ENCODE measurements at regions not wholly inside any gene's neighbourhood (a gene's known extent, or its start where the extent isn't known, plus 50 kb on each side); places are given as distances from the start of the nearest gene placed in this dataset.

GRCh38 chr2:74042606-74043005 is 57.9 kb downstream of the TET3 start:
- no peaks in the 10 kb centered on the region for H3F3A ChIP-seq (ENCODE audit: control insufficient read depth, insufficient read depth)
- H3K4me3 ChIP-seq (ENCODE audit: low read length) = no peak overlapping the region
- H3K9me2 ChIP-seq (replicated peaks; ENCODE audit: control insufficient read depth, low read length) = no peaks in the 10 kb centered on the region
- peaks cover 80% of the 10 kb centered on the region for H3K79me2 ChIP-seq (ENCODE audit: control insufficient read depth, low read length)
- H3K27ac ChIP-seq (ENCODE audit: low read depth, low read length) = no peak overlapping the region
- H3K4me1 ChIP-seq (ENCODE audit: control insufficient read depth, low read length) = peaks cover 9% of the 10 kb centered on the region
- H3K4me2 ChIP-seq (ENCODE audit: low read length) = no peak overlapping the region
- peaks cover 11% of the 10 kb centered on the region; the same call in 1 of the 2 replicates for H4K20me1 ChIP-seq (ENCODE audit: control insufficient read depth, insufficient read depth, low read depth, low read length)
- TF ChIP-seq, protein P1, sequence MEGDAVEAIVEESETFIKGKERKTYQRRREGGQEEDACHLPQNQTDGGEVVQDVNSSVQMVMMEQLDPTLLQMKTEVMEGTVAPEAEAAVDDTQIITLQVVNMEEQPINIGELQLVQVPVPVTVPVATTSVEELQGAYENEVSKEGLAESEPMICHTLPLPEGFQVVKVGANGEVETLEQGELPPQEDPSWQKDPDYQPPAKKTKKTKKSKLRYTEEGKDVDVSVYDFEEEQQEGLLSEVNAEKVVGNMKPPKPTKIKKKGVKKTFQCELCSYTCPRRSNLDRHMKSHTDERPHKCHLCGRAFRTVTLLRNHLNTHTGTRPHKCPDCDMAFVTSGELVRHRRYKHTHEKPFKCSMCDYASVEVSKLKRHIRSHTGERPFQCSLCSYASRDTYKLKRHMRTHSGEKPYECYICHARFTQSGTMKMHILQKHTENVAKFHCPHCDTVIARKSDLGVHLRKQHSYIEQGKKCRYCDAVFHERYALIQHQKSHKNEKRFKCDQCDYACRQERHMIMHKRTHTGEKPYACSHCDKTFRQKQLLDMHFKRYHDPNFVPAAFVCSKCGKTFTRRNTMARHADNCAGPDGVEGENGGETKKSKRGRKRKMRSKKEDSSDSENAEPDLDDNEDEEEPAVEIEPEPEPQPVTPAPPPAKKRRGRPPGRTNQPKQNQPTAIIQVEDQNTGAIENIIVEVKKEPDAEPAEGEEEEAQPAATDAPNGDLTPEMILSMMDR (IDR thresholded peaks at IDR 0.05; ENCODE audit: low read depth, low read length, poor library complexity, severe bottlenecking) = no peak
- TF ChIP-seq EZH2phosphoT487 (IDR thresholded peaks at IDR 0.05; ENCODE audit: borderline replicate concordance, low read length) = no peak
- no peaks in the 10 kb centered on the region for H3K27me3 ChIP-seq (ENCODE audit: control insufficient read depth, low read length)
- peaks cover 14% of the 10 kb centered on the region for H3K36me3 ChIP-seq (ENCODE audit: control insufficient read depth, low read length)
- no peaks in the 10 kb centered on the region for H3K9me3 ChIP-seq (ENCODE audit: control insufficient read depth, insufficient read depth, low read length)

DNA sequence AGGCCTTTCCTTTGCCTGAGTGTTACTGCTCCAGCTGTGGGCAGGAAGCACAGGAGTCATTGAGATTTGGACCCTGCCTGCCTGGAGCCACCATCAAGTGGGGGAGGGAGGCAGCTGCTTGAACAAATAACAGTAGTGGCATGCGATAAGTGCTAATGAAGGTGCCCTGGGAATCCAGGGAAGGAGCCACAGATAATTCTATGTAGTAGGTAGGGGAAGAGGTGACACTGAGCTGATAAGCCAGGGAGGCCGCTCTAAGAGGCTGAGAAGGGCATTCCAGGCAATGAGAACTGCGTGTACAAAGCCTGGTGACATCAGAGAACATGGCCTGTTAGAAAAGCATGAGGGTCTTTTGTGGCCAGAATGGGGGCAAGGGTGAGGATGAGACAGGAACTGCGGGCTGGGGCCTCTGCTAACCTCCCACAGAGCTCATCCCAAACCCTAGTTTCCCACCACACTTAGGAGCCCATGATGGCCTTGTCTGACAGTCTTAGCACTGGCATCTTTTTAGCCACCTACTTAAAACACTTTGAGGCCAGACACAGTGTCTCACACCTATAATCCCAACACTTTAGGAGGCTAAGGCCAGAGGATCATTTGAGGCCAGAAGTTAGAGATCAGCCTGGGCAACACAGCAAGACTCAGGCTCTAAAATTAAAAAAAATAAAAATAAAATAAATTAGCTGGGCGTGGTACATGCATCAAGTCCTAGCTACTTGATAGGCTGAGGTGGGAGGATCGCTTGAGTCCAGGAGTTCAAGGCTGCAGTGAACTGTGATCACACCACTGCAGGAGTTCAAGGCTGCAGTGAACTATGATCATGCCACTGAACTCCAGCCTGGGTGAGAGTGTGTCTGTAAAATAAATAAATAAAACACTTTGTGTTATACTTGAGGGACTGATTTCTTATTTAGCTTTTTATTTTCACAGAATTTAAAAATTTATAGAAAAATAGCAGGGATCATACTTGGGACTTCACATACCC is 58.9 kb downstream of the TET3 start:
- Histone ChIP-seq H3K9me2 (replicated peaks; ENCODE audit: control insufficient read depth, low read length) (no peaks in the 10 kb centered on the region), H3K4me1 (ENCODE audit: control insufficient read depth, low read length) (no peaks in the 10 kb centered on the region), H4K20me1 (ENCODE audit: control insufficient read depth, insufficient read depth, low read depth, low read length) (0 out of 2 replicates have a peak, but pooled peaks cover 5% of the 10 kb centered on the region), H3K27me3 (ENCODE audit: control insufficient read depth, low read length) (no peaks in the 10 kb centered on the region), H3F3A (ENCODE audit: control insufficient read depth, insufficient read depth) (no peaks in the 10 kb centered on the region), H3K79me2 (ENCODE audit: control insufficient read depth, low read length) (peaks cover 77% of the 10 kb centered on the region), H3K4me2 (ENCODE audit: low read length) (no peak overlapping the region), H3K27ac (ENCODE audit: low read depth, low read length) (no peak overlapping the region), H3K9me3 (ENCODE audit: control insufficient read depth, insufficient read depth, low read length) (no peaks in the 10 kb centered on the region), H3K4me3 (ENCODE audit: low read length) (no peak overlapping the region), H3K36me3 (ENCODE audit: control insufficient read depth, low read length) (peaks cover 24% of the 10 kb centered on the region)
- TF ChIP-seq, protein P1 (IDR thresholded peaks at IDR 0.05; ENCODE audit: low read depth, low read length, poor library complexity, severe bottlenecking) = no peak
- no peak for TF ChIP-seq EZH2phosphoT487 (IDR thresholded peaks at IDR 0.05; ENCODE audit: borderline replicate concordance, low read length)

GRCh38 chr2:74044999-74045398 is 60.3 kb downstream of the TET3 start:
- H3K79me2 ChIP-seq (ENCODE audit: control insufficient read depth, low read length) = peaks cover 68% of the 10 kb centered on the region
- H3F3A ChIP-seq (ENCODE audit: control insufficient read depth, insufficient read depth) = no peaks in the 10 kb centered on the region
- no peaks in the 10 kb centered on the region for H3K4me1 ChIP-seq (ENCODE audit: control insufficient read depth, low read length)
- H3K4me2 ChIP-seq (ENCODE audit: low read length) = no peak overlapping the region
- H3K9me2 ChIP-seq (replicated peaks; ENCODE audit: control insufficient read depth, low read length) = no peaks in the 10 kb centered on the region
- H3K27ac ChIP-seq (ENCODE audit: low read depth, low read length) = no peak overlapping the region
- H3K4me3 ChIP-seq (ENCODE audit: low read length) = no peak overlapping the region
- TF ChIP-seq, protein P1 (IDR thresholded peaks at IDR 0.05; ENCODE audit: low read depth, low read length, poor library complexity, severe bottlenecking) = no peak
- no peak for TF ChIP-seq EZH2phosphoT487 (IDR thresholded peaks at IDR 0.05; ENCODE audit: borderline replicate concordance, low read length)
- H3K36me3 ChIP-seq (ENCODE audit: control insufficient read depth, low read length) = peaks cover 34% of the 10 kb centered on the region
- H4K20me1 ChIP-seq (ENCODE audit: control insufficient read depth, insufficient read depth, low read depth, low read length) = peaks cover under 1% of the 10 kb centered on the region; the same call in 1 of the 2 replicates
- H3K9me3 ChIP-seq (ENCODE audit: control insufficient read depth, insufficient read depth, low read length) = no peaks in the 10 kb centered on the region
- no peaks in the 10 kb centered on the region for H3K27me3 ChIP-seq (ENCODE audit: control insufficient read depth, low read length)
